ENCODE measurements at regions not wholly inside any gene's neighbourhood (a gene's known extent, or its start where the extent isn't known, plus 50 kb on each side); places are given as distances from the start of the nearest gene placed in this dataset.
"Not testable (repeated sequence)": the region's sequence is repeated elsewhere in the genome, so short reads cannot be mapped to it uniquely, and the experiment has no call there.

DNA sequence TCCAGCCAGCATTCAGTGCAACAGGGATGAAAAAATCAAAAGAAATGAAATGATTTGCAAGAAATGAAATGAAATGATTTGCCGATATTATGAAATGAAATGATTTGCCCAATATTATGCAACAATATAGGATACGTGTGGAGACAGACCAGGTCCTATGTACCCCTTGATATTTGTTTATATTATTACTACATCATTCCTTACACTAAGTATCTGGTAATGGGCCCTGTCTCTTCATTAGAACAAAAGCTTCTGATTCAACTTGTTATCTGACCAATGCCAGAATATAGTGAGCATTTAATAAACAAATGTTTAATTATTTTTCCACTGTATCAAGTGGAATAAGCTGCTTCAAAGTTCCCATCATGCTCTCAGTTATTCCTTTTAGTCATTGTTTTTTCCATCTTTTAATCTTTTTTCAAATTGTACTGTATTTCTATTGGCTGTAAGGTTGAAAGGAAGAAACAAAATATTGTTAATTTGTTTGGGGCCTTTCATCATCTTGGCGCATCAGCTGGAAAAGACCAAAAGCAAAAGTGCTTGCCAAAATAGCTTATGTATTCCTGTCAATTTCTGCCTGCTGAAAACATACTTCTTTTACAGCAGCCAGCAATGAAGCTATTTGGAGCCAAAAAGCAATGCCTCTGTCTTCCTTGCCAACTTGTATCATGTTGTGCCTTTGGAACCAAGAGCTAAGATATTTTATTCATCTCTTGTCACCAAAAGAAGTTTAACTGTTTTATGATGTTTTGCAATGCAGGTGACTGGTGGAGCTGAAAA, 2314.9 kb downstream of the LRRC4C start:
- DNase-seq (ENCODE audit: low read depth): no peak

GRCh38 chr11:39139581-39139980, 2319.9 kb downstream of the LRRC4C start:
- no peak for DNase-seq (ENCODE audit: low read depth)

DNA sequence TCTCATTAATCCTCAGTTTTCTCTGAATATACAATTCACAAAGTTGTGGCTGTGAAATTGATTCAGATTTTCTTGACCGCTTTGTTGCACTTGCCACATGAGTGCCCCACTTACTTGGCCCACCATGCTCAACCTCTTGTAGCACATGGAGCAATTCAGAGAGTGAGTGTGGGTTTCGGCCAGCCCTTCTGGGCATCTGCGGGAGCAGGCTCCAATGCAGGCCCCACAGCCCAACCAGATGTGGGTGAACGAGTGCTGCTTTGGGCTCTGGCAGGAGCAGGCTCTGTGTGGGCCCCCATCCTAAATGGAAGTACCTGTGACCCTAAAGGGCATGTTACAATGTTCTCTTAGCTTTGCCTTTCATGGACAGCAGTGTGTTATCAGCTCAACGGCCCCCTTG, 2338.6 kb downstream of the LRRC4C start:
- DNase-seq (ENCODE audit: low read depth): no peak

- no peak for DNase-seq (ENCODE audit: low read depth)
Observed at GRCh38 chr11:39113606-39114005, 2345.8 kb downstream of the LRRC4C start.

GRCh38 chr11:39102236-39102635, 2357.2 kb downstream of the LRRC4C start:
- no peak for DNase-seq (ENCODE audit: low read depth)

DNA sequence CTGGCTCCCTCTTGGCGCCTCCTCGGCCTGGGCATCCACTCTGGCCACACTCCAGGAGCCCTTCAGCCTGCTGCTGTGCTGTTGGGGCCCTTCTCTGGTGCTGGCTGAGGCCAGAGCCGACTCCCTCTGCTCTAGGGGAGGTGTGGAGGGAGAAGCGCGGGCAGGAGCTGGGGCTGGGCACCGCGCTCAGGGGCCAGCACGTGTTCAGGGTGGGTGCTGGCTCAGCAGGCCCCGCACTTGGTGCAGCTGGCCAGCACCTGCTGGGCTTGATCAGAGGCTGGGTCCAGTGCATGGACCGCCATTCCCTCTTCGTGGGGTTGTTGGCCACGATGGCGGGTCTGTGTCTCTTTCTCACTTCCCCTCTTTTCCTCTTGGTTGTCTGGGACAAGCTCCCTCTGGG, 2381.0 kb downstream of the LRRC4C start:
- DNase-seq (ENCODE audit: low read depth): no peak

DNA sequence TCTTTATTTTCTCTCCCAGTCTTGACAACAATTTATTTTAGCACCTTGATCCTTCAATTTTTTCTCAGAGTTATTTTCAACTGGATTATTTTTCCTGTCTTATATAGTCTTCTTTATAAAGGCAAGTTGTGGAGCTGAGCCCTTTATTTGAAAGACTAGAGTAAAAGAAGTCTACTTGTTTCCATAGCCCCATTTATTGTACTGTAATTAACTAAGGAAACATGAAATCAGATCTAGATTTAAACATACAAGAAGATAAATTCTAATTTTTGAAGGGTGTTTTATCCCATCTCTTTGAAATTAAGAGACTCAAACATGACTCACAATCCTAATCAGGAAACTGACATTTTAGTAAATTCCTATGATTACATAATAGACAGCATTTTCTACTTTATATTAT, 2421.8 kb downstream of the LRRC4C start:
- no peak for DNase-seq (ENCODE audit: low read depth)

DNA sequence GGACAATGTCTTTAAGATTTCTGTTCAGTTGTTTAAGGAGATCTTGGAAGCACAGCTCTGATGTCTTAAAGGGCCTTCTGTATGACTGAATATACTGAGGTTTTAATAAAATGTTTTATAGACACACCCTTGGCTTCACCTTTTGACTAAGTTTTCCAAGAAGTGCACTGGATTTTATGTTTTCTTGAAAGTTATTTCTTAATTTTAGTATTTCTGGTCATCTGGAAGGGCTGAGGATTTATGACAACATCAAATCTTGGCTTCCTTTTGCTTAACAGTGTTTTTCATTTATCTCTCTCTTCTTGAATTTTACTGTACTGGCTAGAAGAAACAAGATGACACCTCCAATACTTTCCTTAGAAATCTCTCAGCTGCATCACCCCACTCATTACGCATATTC, 2423.4 kb downstream of the LRRC4C start:
- no peak for DNase-seq (ENCODE audit: low read depth)

- DNase-seq (ENCODE audit: low read depth): no peak
Observed at GRCh38 chr11:39021539-39021938, 2423.5 kb upstream of the RAG2 start.

DNA sequence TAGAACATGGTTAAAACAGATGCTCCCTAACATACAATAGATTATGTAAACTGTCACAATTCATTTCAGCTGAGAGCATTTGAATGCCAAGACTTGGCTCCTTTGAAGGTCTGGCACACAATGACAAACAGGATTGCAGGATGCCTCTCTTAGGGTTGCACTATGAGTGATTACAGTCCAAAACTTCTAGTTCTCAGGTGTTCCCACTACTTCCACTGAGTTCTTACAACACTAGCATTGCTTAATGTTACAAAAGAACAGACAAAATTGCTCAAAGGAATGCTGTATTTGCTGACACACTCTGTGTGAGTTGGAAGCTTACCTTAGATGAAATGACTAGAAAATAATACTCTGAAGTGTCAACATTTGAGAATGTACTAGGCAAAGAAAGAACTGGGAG, 2413.8 kb upstream of the RAG2 start:
- DNase-seq (ENCODE audit: low read depth): no peak

GRCh38 chr11:38990841-38991240, 2392.8 kb upstream of the RAG2 start:
- no peak for DNase-seq (ENCODE audit: low read depth)

DNA sequence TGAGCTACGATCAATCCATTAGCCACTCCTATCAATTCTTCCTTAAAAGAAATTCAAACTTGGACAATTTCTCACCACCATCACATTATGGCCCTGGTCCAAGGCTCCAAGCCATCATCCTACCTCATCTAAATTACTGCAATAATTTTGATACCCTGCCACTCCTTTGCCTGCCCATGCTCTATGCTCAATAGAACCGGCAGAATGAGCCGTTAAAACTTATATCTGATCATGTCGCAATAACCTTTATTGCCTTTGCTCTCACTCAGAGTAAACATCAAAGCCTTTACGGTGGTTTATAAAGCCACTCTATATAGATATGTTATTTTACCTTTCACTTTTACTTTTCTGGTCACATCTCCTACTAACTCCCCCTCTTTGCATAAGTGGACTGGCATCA, 2392.1 kb upstream of the RAG2 start:
- DNase-seq (ENCODE audit: low read depth): no peak

DNA sequence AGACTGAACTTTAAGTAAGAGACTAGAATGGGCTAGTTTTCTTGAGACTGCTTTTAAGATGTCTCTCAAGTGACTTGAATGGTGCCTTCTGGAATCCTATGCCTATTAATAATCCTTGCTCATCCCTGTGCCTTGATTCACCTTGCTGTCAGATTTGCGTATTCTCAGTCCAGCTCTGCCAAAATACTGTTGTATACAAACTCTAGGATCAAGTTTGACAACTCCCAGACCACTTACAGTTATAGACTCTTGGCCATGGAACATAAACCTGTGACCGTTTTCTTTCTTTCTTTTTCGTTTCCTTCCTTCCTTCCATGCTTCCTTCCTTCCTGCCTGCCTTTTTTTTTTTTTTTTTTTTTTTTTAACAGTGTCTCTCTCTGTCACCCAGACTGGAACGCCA, 2390.9 kb upstream of the RAG2 start:
- DNase-seq (ENCODE audit: low read depth): no peak

GRCh38 chr11:38972220-38972619, 2374.2 kb upstream of the RAG2 start:
- no peak for DNase-seq (ENCODE audit: low read depth)

GRCh38 chr11:38971141-38971540, 2373.1 kb upstream of the RAG2 start:
- DNase-seq (ENCODE audit: low read depth): no peak

DNA sequence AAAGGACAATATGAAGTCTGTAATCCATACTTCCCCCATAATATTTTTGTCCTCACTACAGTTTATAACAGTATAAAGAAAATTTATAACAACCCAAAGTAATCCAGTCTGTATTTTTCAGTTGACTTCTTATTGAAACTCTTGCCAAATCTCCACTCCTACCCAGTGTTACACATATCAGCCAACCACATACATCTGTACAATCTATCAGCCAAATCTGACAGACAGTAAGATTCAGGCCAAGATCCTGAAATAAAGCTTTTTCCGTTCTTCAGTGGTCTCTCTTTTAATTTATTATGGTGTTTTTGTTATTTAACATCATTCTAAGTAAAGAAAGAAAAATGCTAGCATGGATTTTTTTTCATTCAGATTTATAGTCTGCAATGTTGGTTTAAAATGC, 2370.9 kb upstream of the RAG2 start:
- DNase-seq (ENCODE audit: low read depth): no peak

GRCh38 chr11:38952698-38953097, 2354.7 kb upstream of the RAG2 start:
- no peak for DNase-seq (ENCODE audit: low read depth)

DNA sequence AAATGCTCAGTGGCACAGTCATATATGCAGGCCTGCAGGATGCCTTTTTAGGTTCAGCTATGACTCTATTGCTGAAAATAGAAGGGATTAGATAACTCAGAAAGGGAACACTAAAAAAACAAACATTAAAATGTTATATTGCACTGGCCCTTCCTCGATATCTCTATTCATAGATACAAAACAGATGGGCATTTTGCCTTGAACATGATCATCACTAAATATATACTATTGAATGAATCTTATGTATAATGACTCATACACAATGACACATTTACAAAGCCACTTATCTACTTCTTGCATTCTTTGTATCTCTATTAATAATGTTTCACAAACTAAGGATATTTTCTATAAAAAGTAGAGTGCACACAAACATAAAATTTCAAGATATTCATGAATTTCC, 2352.8 kb upstream of the RAG2 start:
- no peak for DNase-seq (ENCODE audit: low read depth)

DNA sequence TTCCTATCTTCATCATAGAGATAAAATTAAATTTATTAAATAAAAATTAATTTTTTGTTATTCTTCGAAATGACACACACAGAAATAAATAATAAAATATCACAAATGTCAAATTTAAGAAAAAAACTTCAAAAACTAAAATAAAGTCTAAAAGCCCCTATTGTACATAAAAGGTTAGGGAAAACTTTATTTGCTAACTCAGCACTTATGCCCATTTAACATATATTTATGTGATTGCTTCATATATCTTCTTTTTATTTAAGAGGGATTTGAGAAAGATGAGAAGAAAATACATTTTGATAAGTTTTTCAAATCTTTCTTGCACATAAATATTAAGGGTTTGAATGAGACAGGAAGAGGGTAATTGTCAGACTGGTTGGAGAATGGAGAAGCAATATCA, 2350.4 kb upstream of the RAG2 start:
- no peak for DNase-seq (ENCODE audit: low read depth)

DNA sequence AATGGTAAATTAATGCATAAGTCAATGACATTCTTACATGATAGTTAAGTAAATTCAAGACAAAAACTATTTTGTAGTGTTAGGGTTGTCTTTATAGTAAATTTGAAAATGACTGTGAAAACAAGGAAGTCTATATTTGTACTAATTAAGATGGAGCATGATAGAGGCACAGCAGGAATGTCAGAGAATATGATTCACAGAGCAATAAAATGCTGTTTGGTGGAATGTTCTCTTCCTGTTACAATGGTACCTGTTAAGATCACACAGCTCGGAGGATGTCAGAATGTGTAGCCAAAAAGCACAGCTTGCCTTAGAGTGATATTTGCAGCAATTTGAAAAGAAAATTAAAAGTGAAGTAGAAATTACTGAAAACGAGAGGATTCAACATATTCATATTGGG, 2339.7 kb upstream of the RAG2 start:
- no peak for DNase-seq (ENCODE audit: low read depth)

GRCh38 chr11:38935941-38936340, 2337.9 kb upstream of the RAG2 start:
- DNase-seq (ENCODE audit: low read depth): no peak

GRCh38 chr11:38927993-38928392, 2330.0 kb upstream of the RAG2 start:
- no peak for DNase-seq (ENCODE audit: low read depth)

DNA sequence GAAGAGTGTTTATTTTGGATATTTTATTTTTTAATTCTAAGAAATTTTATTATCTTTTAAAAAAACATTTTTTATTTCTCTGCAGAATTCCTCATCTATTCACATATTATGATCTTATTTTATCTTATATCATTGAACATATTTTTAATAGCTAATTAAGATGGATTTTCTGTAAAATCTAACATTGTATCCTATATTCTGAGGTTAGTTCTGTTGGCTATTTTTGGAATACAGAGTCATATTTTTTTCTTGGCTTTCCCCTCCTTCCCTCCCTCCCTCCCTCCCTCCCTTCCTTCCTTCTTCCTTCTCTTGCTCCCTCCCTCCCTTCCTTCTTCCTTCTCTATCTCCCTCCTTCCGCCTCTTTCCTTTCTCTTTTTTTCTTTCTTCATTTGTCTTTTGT, 2326.6 kb upstream of the RAG2 start:
- no peak for DNase-seq (ENCODE audit: low read depth)

DNA sequence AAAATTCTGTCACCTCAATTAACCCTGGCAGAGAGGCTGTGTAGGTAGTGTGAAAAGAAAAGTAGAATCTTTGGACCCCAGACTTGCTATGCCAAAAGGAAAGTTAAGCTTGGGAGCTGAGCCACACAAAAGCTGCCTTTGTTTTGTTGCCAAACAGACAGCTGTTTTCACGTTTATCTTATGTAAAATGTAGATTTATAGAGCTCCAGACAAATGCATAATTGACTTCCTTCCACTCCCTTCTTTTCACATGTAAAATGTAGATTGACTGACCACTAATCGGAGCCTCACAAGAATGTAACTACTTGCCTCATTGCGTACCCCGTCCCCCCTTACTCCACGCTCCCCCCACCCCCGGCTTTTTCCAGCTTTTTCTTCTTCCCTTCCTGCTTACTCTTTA, 2302.2 kb upstream of the RAG2 start:
- no peak for DNase-seq (ENCODE audit: low read depth)

DNA sequence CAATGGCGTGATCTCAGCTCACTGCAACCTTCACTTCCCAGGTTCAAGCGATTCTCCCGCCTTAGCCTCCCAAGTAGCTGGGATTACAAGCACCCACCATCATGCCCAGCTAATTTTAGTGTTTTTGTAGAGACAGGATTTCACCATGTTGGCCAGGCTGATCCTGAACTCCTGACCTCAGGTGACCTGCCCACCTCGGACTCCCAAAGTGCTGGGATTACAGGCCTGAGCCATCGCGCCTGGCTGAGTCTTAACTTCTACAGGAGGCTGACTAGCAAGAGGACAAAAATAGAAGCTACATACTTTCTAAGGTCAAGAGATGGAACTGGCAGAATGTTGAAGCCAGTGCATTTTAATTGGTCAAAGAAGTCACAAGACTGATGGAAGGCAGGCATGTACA, 2296.2 kb upstream of the RAG2 start:
- DNase-seq (ENCODE audit: low read depth): not testable (repeated sequence)

Data from GM04504 (cell line).